Astrocyte (in vitro differentiated cells and primary cell): ENCODE measurements at regions not wholly inside any gene's neighbourhood (a gene's known extent, or its start where the extent isn't known, plus 50 kb on each side); places are given as distances from the start of the nearest gene placed in this dataset.

ENCODE experiments used
- DNase-seq: peaks from one replicate; pipeline ENCODE4 v3.0.0-alpha.2; 2010; ENCODE audit warnings: low read depth
- FAIRE-seq: peaks from 2 replicates; lab custom pipeline; 2011; peaks lifted over from hg19 to GRCh38; lab: Jason Lieb, UNC
- H2AFZ ChIP-seq: 2 replicates; pipeline ENCODE4 v1.6.0; 2012; ENCODE audit warnings: low read depth, low read length, inconsistent platforms
- H3K27ac ChIP-seq: 2 replicates; pipeline ENCODE4 v1.5.1; 2011; ENCODE audit warnings: low read depth, low read length, inconsistent platforms
- H3K27me3 ChIP-seq: 2 replicates; pipeline ENCODE4 v1.6.0; 2011; ENCODE audit warnings: low read length, inconsistent platforms; ENCODE audit not compliant: insufficient read depth
- H3K36me3 ChIP-seq: 2 replicates; pipeline ENCODE4 v1.5.1; 2011; ENCODE audit warnings: low read length, inconsistent platforms; ENCODE audit not compliant: insufficient read depth
- H3K4me1 ChIP-seq: 2 replicates; pipeline ENCODE4 v1.5.1; 2011; ENCODE audit warnings: low read length, inconsistent platforms; ENCODE audit not compliant: insufficient read depth
- H3K4me2 ChIP-seq: 2 replicates; pipeline ENCODE4 v1.6.0; 2012; ENCODE audit warnings: low read length, inconsistent platforms
- H3K4me3 ChIP-seq: 2 replicates; pipeline ENCODE4 v1.5.1; 2011; ENCODE audit warnings: low read depth, mild to moderate bottlenecking, low read length, inconsistent platforms; ENCODE audit not compliant: insufficient read depth
- H3K79me2 ChIP-seq: 2 replicates; pipeline ENCODE4 v1.6.0; 2012; ENCODE audit warnings: mild to moderate bottlenecking, low read length, inconsistent platforms; ENCODE audit not compliant: insufficient read depth
- H3K9ac ChIP-seq: 2 replicates; pipeline ENCODE4 v1.6.0; 2012; ENCODE audit warnings: mild to moderate bottlenecking, low read length, inconsistent platforms
- H3K9me3 ChIP-seq: 2 replicates; pipeline ENCODE4 v1.5.1; 2012; ENCODE audit warnings: low read depth, mild to moderate bottlenecking, low read length, inconsistent platforms; ENCODE audit not compliant: insufficient read depth
- H4K20me1 ChIP-seq: 2 replicates; pipeline ENCODE4 v1.6.0; 2012; ENCODE audit warnings: low read length, inconsistent platforms; ENCODE audit not compliant: insufficient read depth
- H3K27ac Mint-ChIP-seq: one replicate; pipeline ENCODE4 v1.8.0; 2021; ENCODE audit warnings: mild to moderate bottlenecking, mixed read lengths; ENCODE audit not compliant: unreplicated experiment
- H3K27me3 Mint-ChIP-seq: one replicate; pipeline ENCODE4 v1.8.0; 2021; ENCODE audit warnings: low read depth, mixed read lengths; ENCODE audit not compliant: unreplicated experiment
- H3K36me3 Mint-ChIP-seq: one replicate; pipeline ENCODE4 v1.8.0; 2021; ENCODE audit warnings: low read depth, mixed read lengths; ENCODE audit not compliant: unreplicated experiment
- H3K4me1 Mint-ChIP-seq: one replicate; pipeline ENCODE4 v1.8.0; 2021; ENCODE audit warnings: low read depth, mixed read lengths; ENCODE audit not compliant: unreplicated experiment
- H3K4me3 Mint-ChIP-seq: one replicate; pipeline ENCODE4 v1.8.0; 2021; ENCODE audit warnings: mild to moderate bottlenecking, moderate library complexity, mixed read lengths; ENCODE audit not compliant: unreplicated experiment
- H3K9me3 Mint-ChIP-seq: one replicate; pipeline ENCODE4 v1.8.0; 2021; ENCODE audit warnings: mild to moderate bottlenecking, mixed read lengths; ENCODE audit not compliant: unreplicated experiment
- CTCF ChIP-seq: IDR thresholded peaks from 2 replicates; pipeline ENCODE4 v1.5.1; 2011; ENCODE audit warnings: low read depth, mild to moderate bottlenecking, inconsistent platforms, low read length, moderate library complexity; ENCODE audit not compliant: insufficient read depth
- EZH2 ChIP-seq: IDR thresholded peaks from 2 replicates; pipeline ENCODE4 v1.6.1; 2012; ENCODE audit warnings: mild to moderate bottlenecking, low read length, inconsistent platforms; ENCODE audit not compliant: insufficient read depth

GRCh38 chr9:3087697-3088096 is 243.8 kb upstream of the PUM3 start:
- no peak overlapping the region for H3K27ac ChIP-seq
- no peaks in the 10 kb centered on the region for H3K4me1 ChIP-seq
- H3K27me3 ChIP-seq: no peaks in the 10 kb centered on the region
- no peak overlapping the region for H3K27ac Mint-ChIP-seq
- H3K4me3 ChIP-seq: no peak overlapping the region
- no peaks in the 10 kb centered on the region for H4K20me1 ChIP-seq
- FAIRE-seq: no peak
- peaks cover 5% of the 10 kb centered on the region for H3K9me3 Mint-ChIP-seq
- H3K79me2 ChIP-seq: no peaks in the 10 kb centered on the region
- no peaks in the 10 kb centered on the region for H3K9me3 ChIP-seq
- no peak for DNase-seq
- H3K27me3 Mint-ChIP-seq: no peaks in the 10 kb centered on the region
- peaks cover 2% of the 10 kb centered on the region for H3K36me3 Mint-ChIP-seq
- no peak overlapping the region for H3K4me2 ChIP-seq
- H2AFZ ChIP-seq: no peak overlapping the region
- no peaks in the 10 kb centered on the region for H3K36me3 ChIP-seq
- TF ChIP-seq EZH2 (no peak), CTCF (no peak)
- no peak overlapping the region for H3K4me3 Mint-ChIP-seq
- H3K4me1 Mint-ChIP-seq: no peaks in the 10 kb centered on the region
- no peak overlapping the region for H3K9ac ChIP-seq

GRCh38 chr9:3080951-3081350 is 237.1 kb upstream of the PUM3 start:
- H3K4me2 ChIP-seq: no peak overlapping the region

GRCh38 chr9:3074247-3074646 is 230.4 kb upstream of the PUM3 start:
- TF ChIP-seq EZH2 (no peak), CTCF (no peak)
- no peak overlapping the region for H3K9ac ChIP-seq
- peak overlapping the region; percentile 35 for H2AFZ ChIP-seq
- FAIRE-seq (no peak), DNase-seq (no peak)
- no peaks in the 10 kb centered on the region for H3K79me2 ChIP-seq
- Mint-ChIP-seq H3K27me3 (no peaks in the 10 kb centered on the region), H3K9me3 (no peaks in the 10 kb centered on the region), H3K4me3 (no peak overlapping the region), H3K27ac (no peak overlapping the region), H3K36me3 (no peaks in the 10 kb centered on the region), H3K4me1 (no peaks in the 10 kb centered on the region)
- H3K27me3 ChIP-seq: no peaks in the 10 kb centered on the region
- H3K4me1 ChIP-seq: no peaks in the 10 kb centered on the region
- no peaks in the 10 kb centered on the region for H3K36me3 ChIP-seq
- no peaks in the 10 kb centered on the region for H4K20me1 ChIP-seq
- H3K9me3 ChIP-seq: no peaks in the 10 kb centered on the region
- no peak overlapping the region for H3K27ac ChIP-seq
- no peak overlapping the region for H3K4me3 ChIP-seq
- no peak overlapping the region for H3K4me2 ChIP-seq

More at GRCh38 chr9:3080951-3081350, 237.1 kb upstream of the PUM3 start:
- H3K27ac Mint-ChIP-seq: no peak overlapping the region
- H3K9me3 Mint-ChIP-seq: no peaks in the 10 kb centered on the region
- Histone ChIP-seq H3K4me1 (no peaks in the 10 kb centered on the region), H3K27ac (no peak overlapping the region), H3K9me3 (no peaks in the 10 kb centered on the region), H3K9ac (no peak overlapping the region), H3K36me3 (no peaks in the 10 kb centered on the region), H3K4me3 (no peak overlapping the region), H3K27me3 (no peaks in the 10 kb centered on the region), H3K79me2 (no peaks in the 10 kb centered on the region), H4K20me1 (no peaks in the 10 kb centered on the region), H2AFZ (no peak overlapping the region)
- no peak for TF ChIP-seq EZH2
- TF ChIP-seq CTCF: no peak
- H3K4me1 Mint-ChIP-seq: no peaks in the 10 kb centered on the region
- FAIRE-seq (no peak), DNase-seq (no peak)
- H3K27me3 Mint-ChIP-seq: no peaks in the 10 kb centered on the region
- H3K36me3 Mint-ChIP-seq: no peaks in the 10 kb centered on the region
- no peak overlapping the region for H3K4me3 Mint-ChIP-seq
